IPS-15b (cell line): ENCODE measurements at regions not wholly inside any gene's neighbourhood (a gene's known extent, or its start where the extent isn't known, plus 50 kb on each side); places are given as distances from the start of the nearest gene placed in this dataset.

ENCODE experiments used
- H3K27me3 ChIP-seq: one replicate; pipeline ENCODE4 v1.6.1; 2013; ENCODE audit warnings: low read length; ENCODE audit not compliant: control insufficient read depth, insufficient read depth
- H3K36me3 ChIP-seq: one replicate; pipeline ENCODE4 v1.6.1; 2013; ENCODE audit warnings: low read length; ENCODE audit not compliant: control insufficient read depth, insufficient read depth
- H3K4me1 ChIP-seq: one replicate; pipeline ENCODE4 v1.6.1; 2013; ENCODE audit warnings: mild to moderate bottlenecking, low read length; ENCODE audit not compliant: control insufficient read depth, insufficient read depth
- H3K4me3 ChIP-seq: one replicate; pipeline ENCODE4 v1.5.1; 2013; ENCODE audit warnings: low read depth, low read length
- H3K9ac ChIP-seq: one replicate; pipeline ENCODE4 v1.6.1; 2013; ENCODE audit warnings: low read depth, mild to moderate bottlenecking, low read length
- H3K9me3 ChIP-seq: one replicate; pipeline ENCODE4 v1.6.1; 2013; ENCODE audit warnings: mild to moderate bottlenecking, low read length; ENCODE audit not compliant: control insufficient read depth, insufficient read depth

- H3K27me3 ChIP-seq: no peaks in the 10 kb centered on the region
- H3K36me3 ChIP-seq: no peaks in the 10 kb centered on the region
- no peak overlapping the region for H3K4me3 ChIP-seq
- no peak overlapping the region for H3K9ac ChIP-seq
- H3K4me1 ChIP-seq: no peaks in the 10 kb centered on the region
- no peaks in the 10 kb centered on the region for H3K9me3 ChIP-seq
Observed at GRCh38 chr4:186775902-186776301, 52.2 kb upstream of the FAT1 start.

GRCh38 chr4:186778134-186778533, 54.5 kb upstream of the FAT1 start:
- Histone ChIP-seq H3K4me1 (no peaks in the 10 kb centered on the region), H3K9ac (no peak overlapping the region), H3K4me3 (no peak overlapping the region), H3K27me3 (no peaks in the 10 kb centered on the region), H3K36me3 (no peaks in the 10 kb centered on the region), H3K9me3 (no peaks in the 10 kb centered on the region)

- H3K27me3 ChIP-seq: no peaks in the 10 kb centered on the region
- H3K4me1 ChIP-seq: no peaks in the 10 kb centered on the region
- H3K4me3 ChIP-seq: no peak overlapping the region
- no peaks in the 10 kb centered on the region for H3K9me3 ChIP-seq
- H3K9ac ChIP-seq: no peak overlapping the region
- H3K36me3 ChIP-seq: no peaks in the 10 kb centered on the region
Observed at GRCh38 chr4:186780291-186781031, 56.8 kb upstream of the FAT1 start.

GRCh38 chr4:186781032-186781917, 57.6 kb upstream of the FAT1 start:
- H3K9ac ChIP-seq: no peak overlapping the region
- no peaks in the 10 kb centered on the region for H3K9me3 ChIP-seq
- H3K27me3 ChIP-seq: no peaks in the 10 kb centered on the region
- H3K4me3 ChIP-seq: no peak overlapping the region
- no peaks in the 10 kb centered on the region for H3K4me1 ChIP-seq
- no peaks in the 10 kb centered on the region for H3K36me3 ChIP-seq

- Histone ChIP-seq H3K9me3 (no peaks in the 10 kb centered on the region), H3K4me3 (no peak overlapping the region), H3K9ac (no peak overlapping the region), H3K4me1 (no peaks in the 10 kb centered on the region), H3K27me3 (no peaks in the 10 kb centered on the region), H3K36me3 (no peaks in the 10 kb centered on the region)
Observed at GRCh38 chr4:186782302-186782701, 58.6 kb upstream of the FAT1 start.

- Histone ChIP-seq H3K9ac (no peak overlapping the region), H3K27me3 (no peaks in the 10 kb centered on the region), H3K36me3 (no peaks in the 10 kb centered on the region), H3K4me3 (no peak overlapping the region), H3K4me1 (no peaks in the 10 kb centered on the region), H3K9me3 (no peaks in the 10 kb centered on the region)
Observed at GRCh38 chr4:186787536-186787935, 63.9 kb upstream of the FAT1 start.

- Histone ChIP-seq H3K4me1 (no peaks in the 10 kb centered on the region), H3K27me3 (no peaks in the 10 kb centered on the region)
Observed at GRCh38 chr4:186789651-186790050, 66.0 kb upstream of the FAT1 start.

GRCh38 chr4:186790630-186791029, 67.0 kb upstream of the FAT1 start:
- Histone ChIP-seq H3K4me3 (no peak overlapping the region), H3K9ac (no peak overlapping the region), H3K27me3 (no peaks in the 10 kb centered on the region), H3K36me3 (no peaks in the 10 kb centered on the region), H3K9me3 (no peaks in the 10 kb centered on the region), H3K4me1 (no peaks in the 10 kb centered on the region)

More at GRCh38 chr4:186789651-186790050, 66.0 kb upstream of the FAT1 start:
- Histone ChIP-seq H3K9ac (no peak overlapping the region), H3K36me3 (no peaks in the 10 kb centered on the region), H3K4me3 (no peak overlapping the region), H3K9me3 (no peaks in the 10 kb centered on the region)

- no peaks in the 10 kb centered on the region for H3K9me3 ChIP-seq
- no peaks in the 10 kb centered on the region for H3K4me1 ChIP-seq
- H3K4me3 ChIP-seq: no peak overlapping the region
- no peaks in the 10 kb centered on the region for H3K36me3 ChIP-seq
- H3K9ac ChIP-seq: no peak overlapping the region
- H3K27me3 ChIP-seq: no peaks in the 10 kb centered on the region
Observed at GRCh38 chr4:186792728-186793366, 69.2 kb upstream of the FAT1 start.

GRCh38 chr4:186798951-186799659, 75.4 kb upstream of the FAT1 start:
- Histone ChIP-seq H3K4me3 (no peak overlapping the region), H3K9me3 (no peaks in the 10 kb centered on the region), H3K9ac (no peak overlapping the region), H3K4me1 (no peaks in the 10 kb centered on the region), H3K36me3 (no peaks in the 10 kb centered on the region), H3K27me3 (no peaks in the 10 kb centered on the region)

GRCh38 chr4:186805020-186805820, 81.6 kb upstream of the FAT1 start:
- Histone ChIP-seq H3K36me3 (no peaks in the 10 kb centered on the region), H3K27me3 (no peaks in the 10 kb centered on the region), H3K4me3 (no peak overlapping the region), H3K9me3 (no peaks in the 10 kb centered on the region), H3K4me1 (no peaks in the 10 kb centered on the region), H3K9ac (no peak overlapping the region)
